PC-3 (cell line): ENCODE measurements at regions not wholly inside any gene's neighbourhood (a gene's known extent, or its start where the extent isn't known, plus 50 kb on each side); places are given as distances from the start of the nearest gene placed in this dataset.

Experiments
- ATAC-seq: fragments of 200-7000 bp; cut with Tn5 transposase; 2 replicates; pipeline ENCODE4 v1.9.1; 2020; ENCODE audit warnings: mild to moderate bottlenecking, moderate library complexity
- BruUV-seq: library from RNA; stranded (reverse); fragments of 400-500 nt; replicated peaks from 2 replicates; lab custom pipeline; 2021; lab: Mats Ljungman, UMichigan
- CTCF ChIA-PET: fragments of 300-600 bp; sonication (Branson Sonifier 250); formaldehyde crosslinking; loops from one replicate; lab custom pipeline; 2022; ENCODE audit warnings: antibody characterized with exemption; lab: Charles Lee
- POLR2A ChIA-PET: fragments of 300-600 bp; sonication (Branson Sonifier 250); formaldehyde crosslinking; loops from one replicate; lab custom pipeline; 2022; ENCODE audit warnings: antibody characterized with exemption; ENCODE audit not compliant: unreplicated experiment; lab: Charles Lee
- DNase-seq: peaks from one replicate; pipeline ENCODE4 v3.0.0-alpha.2; 2015
- H2AFZ ChIP-seq: fragments of 300-600 bp; sonication (generic); 2 replicates; pipeline ENCODE4 v1.6.0; 2016; ENCODE audit warnings: antibody characterized with exemption, low read length
- H3F3A ChIP-seq: fragments of 300-600 bp; sonication (generic); one replicate; pipeline ENCODE4 v1.6.0; 2017; ENCODE audit warnings: antibody characterized with exemption, low read length, control low read depth, mild to moderate bottlenecking; ENCODE audit not compliant: unreplicated experiment
- H3K27ac ChIP-seq: fragments of 300-600 bp; sonication (generic); 2 replicates; pipeline ENCODE4 v1.5.1; 2016; ENCODE audit warnings: mild to moderate bottlenecking, low read length
- H3K27me3 ChIP-seq: fragments of 300-600 bp; sonication (generic); 2 replicates; pipeline ENCODE4 v1.6.1; 2016; ENCODE audit warnings: low read length, mixed read lengths
- H3K36me3 ChIP-seq: fragments of 300-600 bp; sonication (generic); 2 replicates; pipeline ENCODE4 v1.6.1; 2016; ENCODE audit warnings: low read depth, mixed run types, low read length, mixed read lengths
- H3K4me1 ChIP-seq: fragments of 300-600 bp; sonication (generic); 2 replicates; pipeline ENCODE4 v1.5.1; 2016; ENCODE audit warnings: low read length; ENCODE audit not compliant: insufficient read depth
- H3K4me2 ChIP-seq: fragments of 300-600 bp; sonication (generic); 2 replicates; pipeline ENCODE4 v1.6.0; 2016; ENCODE audit warnings: low read length
- H3K4me3 ChIP-seq: fragments of 300-600 bp; sonication (generic); 2 replicates; pipeline ENCODE4 v1.5.1; 2016; ENCODE audit warnings: mild to moderate bottlenecking, low read length, mixed read lengths
- H3K79me2 ChIP-seq: fragments of 300-600 bp; sonication (generic); 2 replicates; pipeline ENCODE4 v1.6.1; 2017; ENCODE audit warnings: low read length, mixed read lengths
- H3K9ac ChIP-seq: fragments of 300-600 bp; sonication (generic); 2 replicates; pipeline ENCODE4 v1.6.0; 2016; ENCODE audit warnings: mild to moderate bottlenecking, low read length
- H3K9me2 ChIP-seq: fragments of 300-600 bp; sonication (generic); replicated peaks from 2 replicates; pipeline ENCODE4 v1.6.1; 2016; ENCODE audit warnings: mixed run types, low read length, mixed read lengths
- H3K9me3 ChIP-seq: fragments of 300-600 bp; sonication (generic); 2 replicates; pipeline ENCODE4 v1.6.1; 2016; ENCODE audit warnings: low read length, mixed read lengths
- H4K20me1 ChIP-seq: fragments of 300-600 bp; sonication (generic); 2 replicates; pipeline ENCODE4 v1.6.1; 2016; ENCODE audit warnings: low read length, mixed read lengths
- CTCF ChIP-seq: fragments of 300-600 bp; sonication (generic); conservative IDR thresholded peaks from 2 replicates; pipeline ENCODE4 v1.5.1; 2017; ENCODE audit warnings: antibody characterized with exemption, low read depth, mild to moderate bottlenecking, low read length
- EZH2 ChIP-seq: fragments of 300-600 bp; sonication (generic); IDR thresholded peaks from one replicate; pipeline ENCODE4 v1.6.1; 2017; ENCODE audit warnings: antibody characterized with exemption, mild to moderate bottlenecking, low read length; ENCODE audit not compliant: unreplicated experiment
- EZH2phosphoT487 ChIP-seq: fragments of 300-600 bp; sonication (generic); IDR thresholded peaks from 2 replicates; pipeline ENCODE4 v1.6.1; 2018; ENCODE audit warnings: mild to moderate bottlenecking, antibody characterized with exemption, low read length, borderline replicate concordance
- intact Hi-C: fragments of 100-400 bp; cut with micrococcal nuclease; formaldehyde crosslinking; loops from 2 replicates; pipeline ENCODE4 v1.9.0; 2023

GRCh38 chr2:142582317-142582716 lies 295.1 kb upstream of the KYNU start:
- H3K9me2 ChIP-seq: no peaks in the 10 kb centered on the region
- no peaks in the 10 kb centered on the region for H3K79me2 ChIP-seq
- H3K27me3 ChIP-seq: no peaks in the 10 kb centered on the region
- no peaks in the 10 kb centered on the region for H3K36me3 ChIP-seq
- no peaks in the 10 kb centered on the region for H3K4me1 ChIP-seq
- no TSS peak for BruUV-seq
- no peak overlapping the region for H3K27ac ChIP-seq
- no peak overlapping the region for H3K4me3 ChIP-seq
- 0 out of 2 replicates have a peak, but pooled peaks have one; percentile 27 for ATAC-seq
- CTCF ChIA-PET: no interaction called here
- POLR2A ChIA-PET: no interaction called here
- H3K4me2 ChIP-seq: no peak overlapping the region
- no peaks in the 10 kb centered on the region for H3F3A ChIP-seq
- intact Hi-C loops: no loop called here
- no peaks in the 10 kb centered on the region for H3K9me3 ChIP-seq
- TF ChIP-seq EZH2: no peak
- no peak for TF ChIP-seq EZH2phosphoT487
- no peak; the same call in 1 of the 2 replicates for TF ChIP-seq CTCF
- no peaks in the 10 kb centered on the region for H4K20me1 ChIP-seq
- no peak overlapping the region for H2AFZ ChIP-seq
- no peak overlapping the region for H3K9ac ChIP-seq
- DNase-seq: no peak

DNA sequence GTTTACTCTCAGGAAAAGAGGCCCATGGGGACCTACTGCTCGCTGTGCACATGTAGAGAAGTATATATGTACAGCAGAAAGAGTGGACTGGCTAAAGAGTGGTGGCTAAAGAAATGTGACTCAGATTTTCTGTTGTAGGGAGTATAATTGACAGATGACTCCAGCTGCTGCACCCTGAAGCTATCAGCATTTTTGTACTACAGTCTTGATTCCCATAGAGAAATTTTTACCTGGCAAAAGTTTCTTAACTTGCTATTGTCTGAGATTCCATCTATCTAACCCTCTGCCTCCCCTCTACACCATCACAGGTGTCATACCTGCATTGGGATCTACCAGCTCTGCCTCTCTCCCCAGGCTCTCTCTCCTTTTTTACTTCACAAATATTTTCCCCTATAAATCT lies 296.0 kb upstream of the KYNU start:
- BruUV-seq: no TSS peak
- Histone ChIP-seq H3K4me1 (no peaks in the 10 kb centered on the region), H3K27ac (no peak overlapping the region), H3F3A (no peaks in the 10 kb centered on the region), H2AFZ (no peak overlapping the region), H3K36me3 (no peaks in the 10 kb centered on the region), H3K27me3 (no peaks in the 10 kb centered on the region), H3K4me2 (no peak overlapping the region), H3K9me3 (no peaks in the 10 kb centered on the region), H3K9me2 (no peaks in the 10 kb centered on the region), H4K20me1 (no peaks in the 10 kb centered on the region), H3K4me3 (no peak overlapping the region), H3K9ac (no peak overlapping the region), H3K79me2 (no peaks in the 10 kb centered on the region)
- ChIA-PET POLR2A (no interaction called here), CTCF (no interaction called here)
- intact Hi-C loops: no loop called here
- TF ChIP-seq EZH2 (no peak), CTCF (no peak), EZH2phosphoT487 (no peak)
- ATAC-seq (no peak), DNase-seq (no peak)

GRCh38 chr2:142580691-142581090 lies 296.8 kb upstream of the KYNU start:
- no peaks in the 10 kb centered on the region for H4K20me1 ChIP-seq
- no peaks in the 10 kb centered on the region for H3K36me3 ChIP-seq
- H3K27ac ChIP-seq: no peak overlapping the region
- H3K79me2 ChIP-seq: no peaks in the 10 kb centered on the region
- ATAC-seq: no peak
- no peaks in the 10 kb centered on the region for H3K9me3 ChIP-seq
- 0 out of 2 replicates have a peak, but pooled peaks cover under 1% of the 10 kb centered on the region for H3K27me3 ChIP-seq
- ChIA-PET CTCF (no interaction called here), POLR2A (interaction anchor here (0.6 kb wide), 1 partner anchor 16 kb away, joined by 3 read pairs; no protein-coding TSS in a partner anchor)
- H3K9ac ChIP-seq: no peak overlapping the region
- TF ChIP-seq CTCF (no peak), EZH2 (no peak), EZH2phosphoT487 (no peak)
- H3K9me2 ChIP-seq: no peaks in the 10 kb centered on the region
- no peak overlapping the region for H3K4me2 ChIP-seq
- intact Hi-C loops: no loop called here
- no TSS peak for BruUV-seq
- H3K4me1 ChIP-seq: no peaks in the 10 kb centered on the region
- H3F3A ChIP-seq: no peaks in the 10 kb centered on the region
- H2AFZ ChIP-seq: no peak overlapping the region
- DNase-seq: no peak
- H3K4me3 ChIP-seq: no peak overlapping the region
